GM19324 (cell line): ENCODE measurements at regions not wholly inside any gene's neighbourhood (a gene's known extent, or its start where the extent isn't known, plus 50 kb on each side); places are given as distances from the start of the nearest gene placed in this dataset.
"Not testable (repeated sequence)": the region's sequence is repeated elsewhere in the genome, so short reads cannot be mapped to it uniquely, and the experiment has no call there.

Source experiments
- ATAC-seq: cut with Tn5 transposase; IDR thresholded peaks from one replicate; pipeline ENCODE4 v1.9.1; 2021; ENCODE audit warnings: mild to moderate bottlenecking, moderate library complexity; ENCODE audit not compliant: unreplicated experiment, low FRiP score

DNA sequence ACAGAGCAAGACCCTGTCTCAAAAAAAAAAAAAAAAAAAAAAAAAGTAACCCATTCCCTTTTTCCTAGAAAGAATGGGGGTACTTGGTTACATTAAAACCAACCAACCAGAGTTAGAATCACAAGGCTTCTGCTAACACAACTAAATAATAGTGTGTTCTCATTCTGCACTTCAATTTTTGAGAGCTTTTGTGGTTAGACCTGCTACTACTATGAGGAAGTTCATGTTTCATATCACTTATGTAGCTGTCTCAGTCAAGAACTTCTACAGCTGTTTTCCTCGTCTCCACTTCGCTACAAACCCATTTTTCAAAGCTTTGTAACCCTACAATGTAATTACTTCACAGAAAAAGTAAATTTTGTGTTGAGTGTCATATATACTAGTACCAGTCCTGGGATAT, 58.3 kb downstream of the PDHA2 start:
- ATAC-seq, result no peak

DNA sequence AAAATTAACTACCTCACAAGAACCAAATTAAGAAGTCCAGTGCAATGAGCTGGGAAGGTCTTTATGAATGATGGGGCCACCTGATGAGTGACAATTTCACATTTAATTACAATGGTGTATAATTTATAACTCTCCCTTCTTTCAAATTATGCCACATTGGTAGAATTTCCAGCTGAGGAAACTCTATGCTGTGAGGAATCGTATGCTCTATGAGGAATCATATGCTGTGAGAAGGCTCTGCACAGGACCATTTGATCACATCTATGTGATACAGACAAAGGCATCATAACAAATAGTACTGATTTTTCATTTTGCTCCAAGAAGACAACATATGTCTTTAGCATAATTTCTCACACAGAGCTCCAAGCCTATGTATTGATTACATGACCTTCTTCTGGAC, 69.3 kb downstream of the PDHA2 start:
- ATAC-seq, result no peak

DNA sequence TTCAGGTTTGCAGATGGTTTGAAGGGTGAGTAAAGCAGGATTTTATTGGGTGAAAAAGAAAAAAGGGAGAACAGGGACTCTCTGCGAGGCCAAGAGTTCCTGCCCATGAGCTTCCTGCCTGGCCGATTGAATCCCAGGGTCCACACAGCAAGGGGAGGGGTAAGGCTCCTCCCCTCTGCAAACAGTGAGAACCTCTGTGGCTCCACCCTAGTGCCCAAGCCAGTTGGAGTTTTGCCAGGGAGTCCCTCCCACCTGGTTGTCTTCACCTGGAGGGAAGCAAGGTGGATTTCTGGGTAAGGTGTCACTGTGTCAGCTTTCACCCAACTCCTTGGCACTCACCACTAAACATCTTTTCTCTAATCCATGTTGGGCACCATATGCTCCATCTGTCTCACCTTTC, 70.9 kb downstream of the PDHA2 start:
- no peak for ATAC-seq

DNA sequence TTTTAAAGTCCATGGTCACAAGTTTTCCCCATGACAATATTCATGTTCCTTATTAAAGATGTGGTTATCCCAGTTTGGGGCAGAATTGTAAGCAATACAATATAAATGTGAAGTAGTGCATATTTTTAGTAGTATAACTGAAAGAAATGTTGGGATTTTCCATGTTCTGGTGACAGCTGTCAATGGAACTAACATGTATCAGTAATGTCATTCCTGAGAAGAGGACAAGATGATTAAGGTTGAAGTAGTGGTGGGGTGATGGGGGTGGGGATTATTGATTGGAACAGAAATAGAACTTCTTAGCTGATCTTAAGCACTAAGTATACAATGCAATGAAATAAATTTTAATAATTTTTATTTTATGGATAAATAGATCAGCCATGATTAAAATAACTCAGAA, 81.6 kb downstream of the PDHA2 start:
- ATAC-seq, result no peak

DNA sequence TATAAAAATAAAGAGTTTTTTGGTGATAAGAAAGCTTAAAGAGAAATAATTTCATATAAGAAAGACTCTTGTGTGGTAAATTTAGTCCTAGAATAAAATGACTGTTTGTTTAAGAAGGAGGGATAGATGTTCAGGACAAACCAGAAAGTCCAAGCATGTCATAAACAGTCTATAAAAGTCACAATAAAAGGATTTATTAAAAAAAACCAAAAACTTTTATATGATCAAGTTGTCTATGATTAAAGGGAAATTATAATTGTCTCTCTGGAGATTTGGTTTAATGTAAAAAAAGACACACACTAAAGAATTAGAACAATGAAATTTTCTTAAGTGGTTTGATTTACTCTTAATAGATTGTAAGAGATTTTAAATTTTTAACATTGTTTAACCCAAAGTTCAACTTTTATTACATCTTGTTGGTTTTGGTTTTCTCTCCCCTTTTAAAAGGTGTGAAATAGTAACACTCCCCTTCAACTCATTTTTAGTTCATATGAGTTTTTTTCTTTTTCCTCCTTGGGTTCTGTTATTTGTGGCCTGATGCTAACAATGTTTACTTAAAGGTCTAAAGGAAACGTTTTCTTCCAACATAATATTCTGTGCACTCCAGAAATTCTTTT, 89.7 kb downstream of the PDHA2 start:
- ATAC-seq, result no peak

DNA sequence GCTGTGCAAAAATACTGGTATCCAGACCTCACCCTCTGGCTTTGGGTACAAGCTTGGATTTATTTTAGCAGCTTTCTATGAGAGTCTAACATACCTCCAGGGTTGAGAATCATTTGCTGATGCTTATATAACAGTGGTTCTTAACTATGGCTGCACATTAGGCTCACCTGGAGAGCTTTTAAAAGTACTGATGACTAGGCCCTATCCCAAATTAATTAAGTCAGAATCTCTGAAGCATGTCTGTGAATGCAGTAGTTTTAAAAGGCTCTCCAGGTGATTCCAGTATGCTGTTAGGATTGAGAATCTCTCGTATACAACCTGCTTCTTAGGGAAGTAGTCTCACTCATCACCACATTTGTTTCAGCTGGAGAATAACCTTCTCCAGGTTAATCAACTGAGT, 99.2 kb downstream of the PDHA2 start:
- no peak for ATAC-seq

DNA sequence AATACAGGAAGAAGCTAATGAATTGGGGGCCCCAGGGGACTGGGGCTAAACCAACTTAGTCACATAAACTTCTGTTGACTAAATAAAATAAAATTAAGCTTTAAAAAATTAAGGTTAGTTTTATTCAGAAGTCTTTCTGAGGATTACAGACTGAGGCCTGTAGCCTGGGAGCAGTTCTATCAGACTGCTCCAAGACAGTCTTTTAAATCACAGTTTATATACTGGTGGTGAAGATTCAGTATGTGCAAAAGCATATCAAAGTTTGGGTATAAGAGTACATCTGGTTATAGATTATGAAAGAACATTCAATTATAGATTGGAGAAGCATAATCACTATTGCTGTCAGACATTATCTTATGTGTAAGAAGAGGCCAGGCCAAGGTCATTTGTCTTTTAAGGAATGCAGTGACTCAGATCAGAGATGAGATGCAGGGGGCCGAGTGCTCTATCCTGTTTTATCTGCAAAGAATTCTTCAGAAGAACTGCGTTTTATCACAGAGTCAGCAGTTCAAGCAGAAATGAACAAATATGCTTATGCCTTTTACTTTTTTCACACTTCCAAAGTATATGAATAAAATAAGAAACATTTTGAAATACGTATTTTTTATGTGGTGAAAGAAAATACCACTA, 109.4 kb downstream of the PDHA2 start:
- ATAC-seq, result no peak

DNA sequence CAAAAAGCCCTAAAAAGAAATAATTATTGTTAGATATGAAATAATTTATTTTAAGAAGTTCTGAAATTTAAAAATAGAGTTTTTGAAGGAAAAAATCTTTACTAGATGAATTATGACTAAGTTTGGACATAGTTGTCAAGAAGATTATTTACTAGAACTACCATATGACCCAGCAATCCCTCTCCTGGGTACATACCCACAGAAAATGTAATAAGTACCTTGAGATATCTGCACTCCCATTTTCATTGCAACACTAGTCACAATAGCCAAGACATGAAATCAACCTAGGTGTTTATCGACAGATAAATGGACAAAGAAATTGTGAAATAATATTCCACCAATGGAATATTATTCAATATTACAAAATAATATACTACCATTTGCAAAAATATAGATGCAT, 109.9 kb downstream of the PDHA2 start:
- no peak for ATAC-seq

DNA sequence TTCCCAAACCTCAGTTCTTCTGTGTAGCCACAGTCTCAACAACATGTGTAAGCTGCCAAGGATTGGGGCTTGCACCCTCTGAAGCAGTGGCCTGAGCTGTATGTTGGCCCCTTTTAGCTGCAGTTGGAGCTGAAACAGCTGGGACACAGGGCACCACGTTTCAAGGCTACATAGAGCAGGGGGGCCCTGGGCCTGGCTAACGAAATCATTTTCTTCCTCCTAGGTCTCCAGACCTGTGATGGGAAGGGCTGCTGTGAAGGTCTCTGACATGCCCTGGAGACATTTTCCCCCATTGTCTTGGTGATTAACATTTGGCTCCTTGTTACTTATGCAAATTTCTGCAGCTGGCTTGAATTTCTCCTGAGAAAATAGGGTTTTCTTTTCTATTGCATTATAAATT, 112.6 kb downstream of the PDHA2 start:
- ATAC-seq, result not testable (repeated sequence)

DNA sequence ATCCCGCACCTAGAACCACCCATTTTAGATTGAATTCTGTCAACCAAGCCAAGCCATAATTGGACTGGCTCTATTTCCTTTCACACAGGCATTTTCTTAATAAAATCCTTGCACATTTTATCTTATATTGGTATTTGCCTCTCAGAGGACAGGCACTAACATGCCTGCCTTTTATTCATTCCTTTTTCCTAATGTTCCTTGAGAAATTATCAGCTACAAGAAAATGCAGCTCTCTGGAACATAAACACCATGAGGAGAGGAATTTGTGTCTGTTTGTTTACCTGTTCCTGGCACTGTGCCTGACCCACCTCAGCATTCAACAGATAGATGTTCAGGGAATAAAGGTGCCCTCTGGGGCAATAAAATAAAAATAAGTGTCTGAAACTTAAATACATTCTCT, 116.2 kb downstream of the PDHA2 start:
- ATAC-seq, result no peak

DNA sequence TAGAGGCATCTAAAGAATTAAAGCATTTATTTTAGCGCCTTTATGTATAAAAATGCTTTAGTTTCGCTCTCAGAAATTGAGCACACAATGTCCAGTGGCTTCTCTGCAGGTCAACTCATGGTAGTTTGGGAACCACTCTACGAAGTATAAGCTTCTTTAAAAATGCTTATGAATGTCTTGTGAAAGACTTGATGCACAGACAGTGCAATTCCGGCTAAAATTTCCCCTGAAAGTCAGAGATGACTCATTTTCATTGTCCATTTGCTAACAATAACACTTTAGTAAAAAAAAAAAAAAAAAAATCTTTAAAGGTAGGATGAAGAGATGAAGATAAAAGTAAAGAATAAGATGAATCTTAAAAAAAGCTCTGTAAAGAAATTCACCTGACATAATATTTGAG, 117.2 kb downstream of the PDHA2 start:
- no peak for ATAC-seq

DNA sequence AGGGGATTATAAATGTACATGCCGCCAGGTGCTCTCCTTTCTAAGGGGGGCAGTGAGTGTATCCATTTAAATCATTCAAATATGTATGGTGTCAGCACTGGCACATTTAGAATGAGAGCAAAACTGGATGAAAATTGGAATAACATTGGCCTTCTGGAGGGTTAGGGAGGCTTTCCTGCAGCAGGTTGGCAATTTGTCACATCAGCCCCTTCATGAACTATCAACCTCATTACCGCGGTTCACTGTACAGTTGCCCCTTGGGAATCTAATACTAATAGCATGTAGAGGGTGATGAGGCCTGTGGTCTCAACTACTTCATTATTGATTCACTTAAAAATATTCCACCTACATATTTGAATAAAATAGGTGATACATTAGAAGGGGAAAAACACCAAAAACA, 117.9 kb downstream of the PDHA2 start:
- no peak for ATAC-seq

DNA sequence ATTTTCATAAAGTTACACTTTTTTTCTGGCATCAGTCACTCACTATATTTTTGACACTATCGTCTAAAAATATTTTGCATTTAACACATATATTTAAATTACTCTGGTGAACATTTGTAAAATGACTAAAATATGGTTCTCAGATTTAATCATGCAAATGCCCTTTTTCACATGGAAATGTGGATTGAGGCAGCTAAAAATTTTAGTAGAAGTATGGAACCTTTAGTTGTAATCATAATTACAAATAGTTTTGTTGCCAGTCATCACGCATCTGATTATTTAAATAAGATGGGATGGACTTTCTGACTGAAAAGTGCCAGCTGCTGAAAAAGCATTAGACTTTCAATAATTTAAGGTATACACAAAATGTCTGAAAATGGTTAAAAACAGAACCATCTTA, 119.3 kb downstream of the PDHA2 start:
- no peak for ATAC-seq

DNA sequence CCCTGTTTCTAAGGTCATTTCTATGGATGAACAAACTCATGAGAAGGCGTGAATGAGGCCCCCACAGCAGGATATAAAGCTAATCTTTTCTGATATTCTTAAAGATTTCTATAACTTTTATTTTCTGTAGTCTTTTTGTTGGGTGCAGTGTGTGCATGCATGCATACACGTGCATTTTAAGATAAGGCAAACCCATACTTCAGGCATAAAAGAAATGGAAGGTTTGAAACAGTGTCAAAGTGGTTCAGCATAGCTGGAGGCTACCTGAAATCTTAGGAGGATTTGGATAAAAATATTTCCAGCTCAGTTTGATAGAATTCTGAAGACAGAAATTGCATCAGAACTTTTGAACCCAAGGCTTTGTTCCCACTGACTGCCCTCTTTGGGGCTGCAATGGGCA, 119.7 kb downstream of the PDHA2 start:
- ATAC-seq, result no peak

DNA sequence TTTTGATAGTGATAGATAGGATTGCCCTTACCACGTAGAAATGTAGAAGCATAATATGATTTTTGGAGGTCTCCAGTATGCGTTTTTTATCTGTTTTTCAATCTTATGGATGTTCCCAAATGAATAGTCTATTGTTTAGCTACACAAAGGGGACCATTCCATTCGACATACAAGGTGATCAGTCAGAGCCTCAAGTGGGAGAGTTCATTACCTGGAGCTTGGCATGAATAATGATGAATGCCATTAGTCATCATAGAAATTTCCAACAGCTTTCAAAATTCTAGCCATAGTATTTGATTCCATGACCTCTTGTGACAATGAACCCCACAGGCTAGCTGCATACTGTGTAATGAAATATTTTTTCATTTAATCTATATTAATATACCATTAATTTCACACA, 123.6 kb downstream of the PDHA2 start:
- no peak for ATAC-seq

DNA sequence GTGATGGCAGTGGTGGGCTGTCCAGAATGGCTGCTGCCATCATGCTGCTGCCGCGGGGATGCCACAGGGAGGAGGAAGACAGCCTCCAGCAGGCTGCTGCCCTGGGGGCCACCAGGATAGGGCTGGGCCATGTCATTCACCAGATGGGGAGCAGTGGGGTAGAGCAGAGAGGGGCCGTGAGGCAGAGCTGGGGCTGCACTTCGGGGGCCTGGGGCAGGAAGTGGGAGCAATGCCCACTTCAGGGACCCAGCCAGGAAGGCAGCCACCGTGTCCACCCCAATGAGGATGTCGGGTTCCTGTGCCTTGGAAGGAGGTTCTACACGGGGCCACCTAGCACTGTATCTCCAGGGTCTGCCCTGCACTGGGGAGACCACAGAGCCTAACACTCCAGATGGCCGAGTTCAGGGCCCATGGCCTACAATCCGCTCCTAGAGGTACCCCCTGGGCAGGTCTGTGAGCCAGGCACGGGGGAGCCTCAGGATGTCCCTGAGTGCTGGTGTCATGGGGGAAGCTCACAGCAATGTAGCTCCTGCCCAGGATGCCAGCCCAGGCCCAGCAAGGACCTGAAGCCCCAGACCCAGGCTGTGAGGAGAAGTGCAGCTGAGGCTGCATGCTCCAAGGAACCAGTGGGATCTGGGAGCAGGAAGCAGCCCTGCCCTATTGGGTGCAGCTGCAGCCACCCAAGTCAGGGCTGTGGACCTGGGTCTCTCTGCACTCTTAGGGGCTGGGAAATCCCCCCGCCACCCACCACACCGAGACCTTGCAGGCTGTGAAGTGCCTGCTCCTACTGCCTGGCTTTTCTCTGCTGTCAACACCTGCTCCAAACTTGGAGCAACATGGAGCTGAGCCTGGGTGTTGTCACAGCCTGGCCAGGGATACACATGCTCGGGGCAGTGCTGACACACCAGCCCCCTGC, 140.3 kb downstream of the PDHA2 start:
- no peak for ATAC-seq

DNA sequence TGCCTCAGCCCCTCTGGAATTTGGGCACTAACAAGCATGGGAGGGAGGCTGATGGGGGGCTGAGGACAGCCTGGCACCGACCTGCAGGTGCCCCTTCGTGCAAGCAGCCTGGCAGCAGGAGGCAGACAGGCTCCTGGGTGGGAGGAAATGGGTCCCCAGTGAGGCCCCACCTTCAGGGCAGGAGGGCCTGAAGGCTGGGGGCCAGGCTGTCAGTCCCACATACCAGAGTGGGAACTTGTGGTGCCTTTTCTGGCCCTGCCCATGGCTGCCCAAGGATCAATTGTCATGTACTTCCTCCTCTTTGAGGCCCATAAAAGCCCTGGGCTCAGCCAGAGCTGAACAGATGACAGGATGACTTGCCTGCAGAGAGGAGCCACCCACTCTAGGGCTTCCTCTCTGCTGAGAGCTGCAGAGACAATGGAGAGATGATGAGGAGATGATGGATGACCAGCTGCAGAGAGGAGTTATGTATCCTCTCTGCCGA, 141.0 kb downstream of the PDHA2 start:
- no peak for ATAC-seq

DNA sequence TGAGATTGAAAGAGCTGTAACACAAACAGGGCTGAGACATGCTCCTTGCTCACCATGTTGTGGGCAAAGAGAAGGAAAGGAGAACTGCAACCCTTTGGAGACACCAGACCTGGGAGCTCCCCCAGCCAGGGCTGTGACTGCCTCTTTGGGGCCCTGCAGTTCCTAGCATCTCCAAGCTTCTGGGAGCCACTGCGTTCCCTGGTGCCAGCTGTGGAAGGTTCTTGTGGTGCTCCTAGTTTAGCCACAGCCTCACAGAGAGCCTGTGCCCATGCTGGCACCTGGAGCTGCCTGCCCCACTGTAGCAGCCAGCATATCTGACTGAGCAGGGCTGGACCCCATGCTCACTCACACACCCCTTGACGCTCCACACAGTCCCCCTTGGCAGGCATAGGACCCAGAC, 141.7 kb downstream of the PDHA2 start:
- no peak for ATAC-seq

DNA sequence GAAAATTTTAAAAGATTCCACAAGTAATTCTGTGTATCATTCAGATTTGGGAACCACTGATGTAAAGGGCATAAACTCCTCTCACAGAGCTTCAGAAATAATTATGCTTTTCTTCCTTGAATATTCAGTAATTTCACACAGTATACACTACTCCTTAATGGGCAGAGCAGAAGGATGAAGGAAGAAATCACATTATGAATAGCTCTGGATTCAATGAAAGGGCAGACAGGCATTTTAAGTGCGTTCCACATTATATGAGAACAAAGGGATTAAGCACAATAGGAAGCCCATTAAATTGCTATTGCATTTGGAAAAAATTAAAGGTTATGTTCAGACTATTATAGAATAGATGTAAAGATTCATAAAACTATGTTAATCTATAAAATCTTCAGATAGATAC, 142.6 kb downstream of the PDHA2 start:
- no peak for ATAC-seq

DNA sequence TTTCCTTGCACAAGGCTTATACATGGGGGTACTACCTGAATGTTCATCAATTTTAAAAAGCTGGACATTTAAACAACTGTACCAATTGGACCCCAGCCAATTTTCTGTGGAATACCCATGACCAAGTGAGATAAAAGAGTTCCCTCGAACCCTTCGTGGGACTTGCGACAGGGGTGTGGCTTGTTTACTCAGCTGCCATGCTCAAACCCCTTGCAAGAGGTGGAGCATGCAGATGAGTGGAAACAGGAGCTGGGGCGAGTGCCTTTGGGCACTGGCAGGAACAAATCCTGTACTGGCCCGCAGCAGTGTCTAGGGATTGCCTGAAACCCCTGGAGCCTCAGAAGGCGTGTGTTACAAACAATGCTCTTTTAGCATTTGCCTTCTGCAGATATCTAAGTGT, 144.2 kb downstream of the PDHA2 start:
- ATAC-seq, result no peak

DNA sequence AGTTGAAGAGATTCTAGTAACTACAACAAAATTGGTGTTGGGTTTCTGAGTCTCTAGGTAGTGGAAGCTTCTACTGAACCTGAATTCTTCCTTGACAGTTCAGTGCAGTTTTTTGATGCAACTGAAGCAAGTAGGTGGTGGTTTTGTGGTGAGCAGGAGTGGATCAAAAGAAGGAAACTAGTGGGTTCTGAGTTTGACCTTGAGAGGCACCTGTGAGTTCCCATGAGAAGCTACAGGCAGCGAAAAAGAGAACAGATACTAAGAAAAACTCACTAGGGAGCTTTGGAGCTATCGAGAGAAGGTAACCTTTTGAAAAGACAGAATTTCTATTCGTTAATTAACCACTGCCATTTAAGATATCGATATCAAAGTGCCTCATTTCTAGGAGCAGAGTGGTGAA, 145.2 kb downstream of the PDHA2 start:
- no peak for ATAC-seq
